Keratinocyte (primary cell): ENCODE measurements at regions not wholly inside any gene's neighbourhood (a gene's known extent, or its start where the extent isn't known, plus 50 kb on each side); places are given as distances from the start of the nearest gene placed in this dataset.

Experiments used
- CTCF ChIP-seq, 3 experiments: IDR thresholded peaks in 1 of 3; conservative IDR thresholded peaks in 1 of 3; optimal IDR thresholded peaks in 1 of 3; 2 replicates in 2 of 3; 3 replicates in 1 of 3; pipeline versions ENCODE3 to v1.5.1; 2011; ENCODE audit warnings: low read length in 3 of 3, mild to moderate bottlenecking in 3 of 3, moderate library complexity in 2 of 3, control low read depth in 1 of 3, inconsistent platforms in 1 of 3; ENCODE audit not compliant: insufficient read depth in 2 of 3; ENCODE audit errors: extremely low read depth in 1 of 3
- EZH2 ChIP-seq: IDR thresholded peaks from one replicate; pipeline ENCODE4 v1.6.1; 2012; ENCODE audit warnings: inconsistent platforms, mild to moderate bottlenecking, low read length, moderate library complexity

- TF ChIP-seq CTCF (optimal IDR thresholded peaks at IDR 0.05 in 1 of 3, IDR thresholded peaks at IDR 0.05 in 1 of 3, conservative IDR thresholded peaks at IDR 0.05 in 1 of 3; ENCODE audit: extremely low read depth in 1 of 3, insufficient read depth in 2 of 3, low read length in 3 of 3): no peak
- no peak for TF ChIP-seq EZH2
These were observed 101.9 kb upstream of the SLC35F3 start for GRCh38 chr1:233802611-233803010.
